GM18870 (cell line): ENCODE measurements at regions not wholly inside any gene's neighbourhood (a gene's known extent, or its start where the extent isn't known, plus 50 kb on each side); places are given as distances from the start of the nearest gene placed in this dataset.
"Not testable (repeated sequence)": the region's sequence is repeated elsewhere in the genome, so short reads cannot be mapped to it uniquely, and the experiment has no call there.

Source experiments
- ATAC-seq: cut with Tn5 transposase; IDR thresholded peaks from one replicate; pipeline ENCODE4 v1.9.1; 2021; ENCODE audit warnings: moderate library complexity; ENCODE audit not compliant: unreplicated experiment

DNA sequence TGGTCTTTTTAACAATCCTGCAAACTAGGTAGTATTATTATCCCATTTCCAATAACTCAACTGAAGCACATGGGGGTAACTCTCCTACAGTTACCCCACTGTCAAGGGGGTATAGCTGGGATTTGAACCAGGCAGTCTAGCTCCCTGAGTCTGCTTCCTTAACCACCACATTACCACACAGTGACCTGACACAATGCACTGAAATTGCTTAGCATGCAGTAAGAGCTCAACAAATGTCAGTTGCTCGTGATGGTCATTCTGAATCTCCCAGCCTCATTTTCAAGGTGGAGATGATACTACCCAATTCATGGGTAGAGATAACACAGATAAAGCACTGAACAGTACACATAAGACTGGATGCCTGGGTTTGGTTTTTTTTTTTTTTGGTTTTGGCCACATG, 193.2 kb upstream of the MYLIP start:
- no peak for ATAC-seq

DNA sequence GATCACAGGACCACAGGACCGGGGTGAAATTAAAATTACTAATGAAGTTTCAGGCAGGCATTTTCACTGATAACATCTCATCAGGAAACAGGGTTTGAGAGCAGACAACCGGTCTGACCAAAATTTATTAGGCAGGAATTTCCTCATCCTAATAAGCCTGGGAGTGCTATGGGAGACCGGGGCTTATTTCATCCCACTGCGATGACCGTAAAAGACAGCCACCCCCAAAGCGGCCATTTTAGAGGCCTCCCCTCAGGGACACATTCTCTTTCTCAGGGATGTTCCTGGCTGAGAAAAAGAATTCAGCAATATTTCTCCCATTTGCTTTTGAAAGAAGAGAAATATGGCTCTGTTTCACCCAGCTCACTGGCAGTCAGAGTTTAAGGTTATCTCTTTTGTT, 197.2 kb upstream of the MYLIP start:
- not testable (repeated sequence) for ATAC-seq

DNA sequence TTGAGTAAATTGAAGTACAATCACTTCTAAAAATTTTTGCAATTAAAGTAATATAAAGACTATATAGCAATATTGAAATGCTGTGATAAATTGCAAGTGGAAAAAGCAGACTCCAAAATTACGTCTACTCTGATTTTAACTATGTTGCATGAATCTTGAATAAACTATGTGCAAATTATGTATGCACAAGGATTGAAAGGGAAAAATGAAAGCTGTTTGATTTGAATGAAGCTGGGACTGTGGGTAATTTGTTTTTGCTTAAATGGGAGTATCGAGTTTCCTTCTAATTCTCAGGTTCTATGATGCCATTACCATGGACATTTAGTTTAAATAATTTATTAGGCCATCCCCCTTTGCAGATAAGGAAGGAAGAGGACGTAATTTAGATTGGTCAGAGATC, 198.7 kb upstream of the MYLIP start:
- no peak for ATAC-seq

DNA sequence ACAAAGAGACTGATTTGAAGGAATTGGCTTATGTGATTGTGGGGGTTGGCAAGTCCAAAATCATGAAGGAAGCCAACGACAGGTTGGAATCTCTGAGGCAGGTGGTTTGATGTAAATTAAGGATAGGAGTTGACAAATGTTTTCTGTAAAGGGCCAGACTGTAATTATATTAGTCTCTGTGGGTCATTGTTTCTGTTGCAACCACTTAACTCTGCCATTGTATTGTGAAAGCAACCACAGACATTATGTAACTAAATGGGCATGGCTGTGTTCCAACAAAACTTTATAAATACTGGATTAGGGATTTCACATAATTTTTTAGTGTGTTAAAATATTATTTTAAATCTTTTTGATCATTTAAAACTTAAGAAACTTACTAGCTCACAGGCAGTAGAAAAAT, 199.2 kb upstream of the MYLIP start:
- no peak for ATAC-seq

DNA sequence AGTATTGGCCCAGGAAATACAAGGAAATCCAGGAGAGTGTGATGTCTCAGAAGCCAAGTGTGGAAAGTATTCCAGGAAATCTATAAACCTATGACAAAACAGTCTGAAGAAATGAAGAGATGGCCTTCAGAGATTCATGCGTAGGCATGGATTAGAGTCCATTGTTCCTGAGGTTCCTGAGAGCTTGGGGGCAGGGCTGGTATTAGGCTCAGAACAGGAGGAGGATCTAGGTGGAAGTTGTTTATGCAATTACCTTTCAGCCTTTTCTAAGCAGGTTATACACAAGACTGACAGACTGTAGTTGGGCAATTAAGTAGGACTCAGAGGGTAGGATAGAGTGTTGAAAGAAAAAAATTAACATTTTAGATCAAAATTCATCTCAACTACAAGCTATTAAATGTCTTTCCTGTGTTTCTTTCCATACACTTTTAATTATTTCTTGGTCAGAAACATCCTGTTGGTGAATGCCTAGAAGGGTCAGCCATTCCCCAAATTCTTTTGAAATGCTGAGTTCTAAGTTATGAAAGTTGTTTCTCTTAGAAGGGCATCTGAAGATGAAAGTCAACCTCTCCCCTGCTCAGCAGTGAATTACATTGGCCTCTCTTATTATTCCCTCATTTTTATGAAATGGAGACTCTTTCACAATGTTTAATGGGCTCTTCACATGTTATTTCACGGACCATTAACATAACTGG, 201.2 kb upstream of the MYLIP start:
- ATAC-seq = no peak

DNA sequence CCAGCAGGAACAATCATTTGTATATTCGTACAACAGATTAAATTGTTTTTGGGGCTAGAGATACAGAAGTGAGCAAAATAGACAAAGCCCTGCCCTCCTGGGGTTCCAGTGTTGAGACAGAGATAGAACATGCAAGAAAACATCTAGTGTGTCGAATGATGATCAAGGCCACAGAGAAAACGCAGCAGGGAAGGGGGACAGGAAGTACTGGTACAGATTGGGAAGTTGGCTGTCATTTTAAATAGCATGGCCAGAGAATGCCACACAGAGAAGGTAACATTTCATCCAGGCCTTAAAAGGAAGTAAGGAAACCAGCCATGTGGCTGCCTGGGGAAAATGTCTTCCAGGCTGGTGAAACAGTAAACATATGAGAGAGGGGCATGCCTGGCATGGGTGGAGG, 202.6 kb upstream of the MYLIP start:
- ATAC-seq = no peak

DNA sequence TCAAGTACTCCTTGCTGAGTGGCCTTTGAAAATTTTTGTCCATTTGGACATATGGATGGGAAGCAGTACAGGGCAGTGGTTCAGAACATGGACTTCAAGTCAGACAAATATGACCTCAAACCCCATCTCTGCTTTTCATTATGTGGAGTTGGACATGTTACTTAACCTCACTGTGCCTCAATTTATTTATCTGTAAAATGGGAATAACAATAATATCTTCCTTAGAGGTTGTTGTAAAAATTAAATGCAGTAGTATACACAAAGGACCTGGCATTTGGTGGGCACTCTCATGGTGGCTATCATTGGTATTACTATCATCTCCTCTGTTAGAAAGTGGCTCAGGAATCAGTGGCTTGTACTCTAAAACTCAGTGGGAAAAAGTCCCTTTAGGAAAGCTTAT, 204.0 kb upstream of the MYLIP start:
- ATAC-seq = no peak

DNA sequence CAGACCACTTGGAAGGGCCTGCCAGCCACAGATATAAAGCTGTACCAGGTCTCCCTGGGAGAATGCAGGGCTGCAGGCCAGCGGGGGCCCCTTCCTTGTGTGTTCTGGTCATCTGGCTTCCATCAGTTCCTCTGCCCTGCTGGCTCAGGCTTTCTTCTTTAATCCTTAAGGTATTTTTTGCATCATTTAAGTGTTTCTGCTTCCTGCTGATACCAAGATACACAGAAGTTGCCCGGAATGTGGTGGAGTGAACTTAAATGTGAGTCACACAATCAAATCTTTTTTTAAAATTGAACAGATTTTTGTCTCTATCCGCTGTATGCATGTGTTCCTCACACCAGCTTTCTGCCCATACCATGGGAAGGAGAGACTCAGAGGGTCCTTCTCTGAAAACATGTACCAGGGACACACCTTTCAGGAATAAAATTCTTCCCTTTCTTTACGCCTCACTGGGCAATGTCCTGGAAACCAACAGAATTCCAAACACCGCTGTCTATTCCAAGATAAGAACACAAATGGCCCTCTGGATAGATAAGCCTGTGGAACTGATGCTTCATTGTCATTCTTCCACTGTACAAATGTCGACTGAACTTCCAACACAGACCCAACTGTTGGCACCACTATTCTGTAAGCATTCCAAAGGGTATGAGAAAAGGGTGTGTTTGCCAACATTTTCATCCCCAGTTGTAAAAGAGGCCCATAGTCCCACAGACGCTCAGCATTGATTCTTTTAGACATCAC, 206.2 kb upstream of the MYLIP start:
- ATAC-seq = no peak

DNA sequence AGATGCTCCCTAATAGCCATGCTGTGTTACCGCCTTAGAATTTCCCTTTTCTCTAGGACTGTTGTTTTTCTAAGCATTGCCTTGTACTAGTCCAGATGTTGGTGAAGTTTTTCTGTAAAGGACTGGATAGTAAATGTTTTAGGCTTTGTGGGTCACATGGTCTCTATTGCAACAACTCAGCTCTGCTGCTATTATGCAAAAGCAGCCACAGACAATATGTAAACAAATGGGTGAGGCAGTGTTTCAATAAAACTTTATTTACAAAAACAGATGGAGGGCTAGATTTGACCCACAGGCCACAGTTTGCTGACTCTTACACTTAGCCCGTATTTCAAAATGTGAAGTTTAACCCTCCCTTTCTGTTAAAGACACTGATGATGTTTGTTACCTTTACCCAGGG, 207.6 kb upstream of the MYLIP start:
- no peak for ATAC-seq

DNA sequence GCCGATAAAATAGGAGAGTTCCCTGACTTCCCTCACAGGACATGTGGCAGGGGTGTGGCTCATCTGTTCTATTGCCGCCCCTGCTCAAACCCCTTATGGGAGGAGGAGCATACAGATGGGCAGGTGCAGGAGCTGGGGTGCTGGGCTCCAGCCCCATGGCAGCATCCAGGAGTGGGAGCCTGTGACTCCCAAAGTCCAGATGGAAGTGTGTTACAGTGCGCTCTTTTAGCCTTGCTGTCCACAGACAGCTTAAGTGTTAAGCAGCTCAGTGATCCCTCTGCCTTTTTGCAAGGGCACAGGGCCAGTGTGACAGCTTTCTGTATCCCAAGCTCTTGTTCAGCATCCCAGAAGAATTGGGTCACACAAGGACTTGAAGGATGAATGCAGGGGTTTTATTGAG, 212.3 kb upstream of the MYLIP start:
- ATAC-seq = no peak

DNA sequence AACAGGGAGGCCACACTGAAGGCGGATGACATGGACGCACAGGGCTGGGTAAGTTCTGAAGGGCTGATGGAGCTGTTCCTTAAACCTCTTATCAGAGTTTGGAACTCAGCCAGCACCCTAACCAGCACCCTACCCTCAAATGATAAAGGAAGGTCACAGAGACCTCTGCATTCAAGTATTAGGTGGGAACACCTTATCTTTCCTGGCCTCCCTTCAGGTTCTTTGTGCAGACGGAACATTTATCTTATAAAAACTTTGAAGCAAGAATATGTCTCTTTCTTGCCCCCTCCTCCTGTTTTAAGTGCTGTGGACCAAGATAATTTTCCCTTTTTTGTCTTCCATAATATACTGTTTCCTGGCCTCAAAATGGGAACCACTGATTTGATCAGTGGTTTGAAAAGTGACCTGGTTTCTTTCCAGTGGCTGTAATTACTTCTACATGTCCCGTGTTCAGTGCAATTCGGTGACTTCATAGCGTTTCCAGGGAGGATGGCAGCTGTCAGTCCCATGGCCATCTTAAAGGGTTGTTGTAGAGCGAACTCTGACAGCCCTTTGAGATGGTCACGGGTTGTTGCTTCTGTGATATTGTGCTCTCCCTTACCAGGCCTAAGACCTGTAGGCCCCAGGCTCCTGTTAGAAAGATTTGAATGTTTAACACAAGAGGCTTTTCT, 213.2 kb upstream of the MYLIP start:
- no peak for ATAC-seq

DNA sequence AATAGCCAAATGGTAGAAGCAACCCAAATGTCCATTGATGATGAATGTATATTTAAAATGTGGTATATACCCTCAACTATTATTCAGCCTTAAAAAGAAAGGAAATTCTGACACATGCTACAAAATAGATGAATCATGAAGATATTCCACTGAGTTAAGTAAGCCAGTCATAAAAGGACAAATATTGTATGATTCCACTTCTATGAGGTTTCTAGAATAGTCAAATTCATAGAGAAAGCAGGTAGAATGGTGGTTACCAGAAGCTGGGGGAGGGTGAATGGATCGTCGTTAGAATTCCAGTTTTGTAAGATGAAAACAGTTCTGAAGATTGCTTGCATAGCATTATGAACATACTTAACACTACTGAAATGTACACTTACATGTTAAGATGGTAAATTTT, 214.3 kb upstream of the MYLIP start:
- no peak for ATAC-seq

DNA sequence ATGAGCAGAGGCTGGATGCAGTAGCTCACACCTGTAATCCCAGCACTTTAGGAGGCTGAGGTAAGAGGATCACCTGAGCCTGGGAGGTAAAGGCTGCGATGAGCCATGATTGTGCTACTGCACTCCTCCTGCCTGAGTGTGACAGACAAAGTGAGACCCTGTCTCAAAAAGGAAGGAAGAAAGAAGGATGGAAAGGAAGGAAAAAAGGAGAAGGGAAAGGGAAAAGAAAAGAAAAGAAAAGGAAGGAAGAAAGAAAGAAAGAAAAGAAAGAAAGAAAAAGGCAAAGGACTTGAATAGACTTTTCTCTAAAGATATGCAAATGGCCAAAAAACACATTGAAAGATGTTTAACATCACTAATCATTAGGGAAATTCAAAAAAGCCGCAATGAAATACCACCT, 215.3 kb upstream of the MYLIP start:
- no peak for ATAC-seq

DNA sequence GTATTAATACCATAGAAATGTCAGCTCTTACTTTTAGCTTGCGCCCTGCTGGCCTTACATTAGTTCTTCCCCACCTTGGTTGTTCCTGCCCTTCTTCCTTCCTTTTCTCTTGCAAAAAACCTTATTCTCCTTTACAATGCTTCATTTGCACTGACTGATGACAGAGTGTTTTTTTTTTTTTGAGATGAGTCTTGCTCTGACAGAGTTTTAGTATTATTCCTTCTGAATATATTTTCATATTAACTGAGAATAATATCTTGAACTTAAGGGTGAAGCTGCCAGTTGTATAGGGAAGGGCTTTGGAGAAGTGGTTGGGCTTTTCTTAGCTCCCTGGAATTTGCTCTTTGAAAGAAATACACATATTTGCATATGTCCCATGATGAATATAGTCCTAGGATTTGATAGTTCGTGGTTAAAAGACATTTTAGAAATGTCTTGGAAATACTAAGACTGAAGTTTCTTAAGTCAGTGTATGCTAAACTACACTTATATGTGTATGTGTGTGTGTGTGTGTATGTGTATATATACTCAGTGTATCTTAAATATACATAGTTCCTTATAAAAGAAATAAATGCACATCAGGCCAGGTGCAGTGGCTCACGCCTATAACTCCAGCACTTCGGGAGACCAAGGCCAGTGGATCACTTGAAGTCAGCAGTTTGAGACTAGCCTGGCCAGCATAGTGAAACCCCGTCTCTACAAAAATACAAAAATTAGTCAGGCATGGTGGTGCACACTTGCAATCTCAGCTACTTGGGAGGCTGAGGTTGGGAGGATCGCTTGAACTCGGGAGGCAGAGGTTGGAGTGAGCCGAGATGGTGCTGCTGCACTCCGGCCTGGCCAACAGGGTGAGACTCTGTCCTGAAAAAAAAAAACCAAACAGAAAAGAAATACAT, 216.1 kb upstream of the MYLIP start:
- no peak for ATAC-seq

DNA sequence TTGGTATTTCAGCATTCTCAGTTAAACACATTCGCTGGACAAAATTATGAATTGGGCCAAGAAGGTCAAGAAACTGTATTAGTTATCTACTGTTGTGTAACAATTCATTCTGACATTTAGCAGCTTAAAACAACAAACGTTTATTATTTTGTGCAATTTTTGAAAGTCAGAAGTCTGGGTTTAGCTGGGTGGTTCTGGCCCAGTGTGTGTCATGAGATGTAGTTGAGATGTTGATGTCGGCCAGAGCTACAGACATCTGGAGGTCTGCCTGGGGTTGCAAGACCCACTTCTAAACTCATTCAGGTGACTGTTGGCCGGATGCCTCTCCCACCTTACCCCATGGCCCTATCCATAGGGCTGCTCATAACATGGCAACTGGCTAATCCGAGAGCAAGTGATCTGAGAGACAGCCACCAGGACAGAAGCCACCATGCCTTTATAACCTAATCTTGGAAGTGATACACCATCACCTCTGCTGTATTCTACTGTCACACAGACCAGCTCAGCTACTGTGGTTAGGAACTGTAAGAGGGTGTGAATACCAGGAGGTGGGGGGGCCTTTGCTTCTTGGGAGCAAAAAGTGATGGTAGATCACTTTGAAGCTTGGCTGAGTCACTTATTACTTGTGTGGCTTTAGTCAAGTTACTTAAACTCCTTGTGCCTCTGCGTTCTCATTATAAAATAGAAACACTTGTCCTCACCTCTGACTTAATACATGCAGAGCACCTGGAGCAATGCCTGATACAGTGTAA, 217.0 kb upstream of the MYLIP start:
- no peak for ATAC-seq

DNA sequence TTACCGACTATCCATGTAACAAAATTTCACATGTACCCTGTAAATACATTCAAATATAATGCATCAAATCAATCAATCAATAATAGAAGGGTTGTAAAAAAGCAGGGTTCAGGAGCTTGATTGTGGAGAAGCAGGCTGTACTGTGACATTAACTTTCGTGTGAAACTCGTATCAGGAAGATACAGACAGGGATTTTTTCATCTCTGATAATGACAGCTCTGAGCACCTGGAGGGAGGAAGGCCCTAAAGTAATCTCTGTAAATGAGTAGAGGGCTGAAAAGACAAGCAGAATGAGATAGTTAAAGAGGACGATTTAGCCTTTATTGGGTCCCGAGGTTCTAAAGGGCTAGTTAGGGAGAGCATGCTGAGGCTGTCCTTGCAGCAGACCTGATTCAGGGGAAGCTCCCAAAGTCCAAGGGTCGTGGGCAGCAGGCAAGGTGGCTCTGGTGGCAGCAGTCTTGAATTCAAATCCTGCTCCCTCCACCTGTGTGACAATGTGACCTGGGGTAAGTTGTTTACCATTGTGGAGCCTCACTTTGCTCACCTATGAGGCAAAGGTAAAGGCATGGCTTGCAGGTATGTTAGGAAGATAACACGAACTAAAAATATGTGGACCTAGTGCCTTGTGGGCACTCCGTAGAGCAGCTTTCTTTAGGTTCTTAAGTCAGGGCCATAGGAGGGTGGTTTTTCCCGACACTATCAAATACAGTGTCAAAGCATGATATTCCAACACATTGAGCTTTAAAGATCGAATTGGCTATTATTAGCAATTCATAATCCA, 219.4 kb upstream of the MYLIP start:
- no peak for ATAC-seq

DNA sequence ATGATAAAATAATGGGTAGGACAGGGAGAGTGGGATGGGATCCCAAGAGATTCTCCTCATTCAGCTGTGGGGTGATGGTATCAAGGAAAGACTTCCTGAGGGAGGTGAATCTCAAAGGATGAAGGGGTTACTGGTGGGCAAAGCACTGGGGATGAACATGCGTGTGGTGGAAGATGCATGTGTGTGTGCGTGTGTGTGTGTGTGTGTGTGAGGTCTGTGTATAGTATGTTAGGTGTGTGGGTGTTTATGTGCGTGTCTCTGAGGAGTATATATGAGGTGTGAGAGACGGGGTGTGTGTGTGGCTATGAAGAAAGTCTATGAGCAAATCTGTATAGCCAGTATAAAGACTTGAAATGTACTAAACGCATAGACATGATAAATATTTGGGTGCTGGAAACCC, 220.0 kb upstream of the MYLIP start:
- no peak for ATAC-seq

DNA sequence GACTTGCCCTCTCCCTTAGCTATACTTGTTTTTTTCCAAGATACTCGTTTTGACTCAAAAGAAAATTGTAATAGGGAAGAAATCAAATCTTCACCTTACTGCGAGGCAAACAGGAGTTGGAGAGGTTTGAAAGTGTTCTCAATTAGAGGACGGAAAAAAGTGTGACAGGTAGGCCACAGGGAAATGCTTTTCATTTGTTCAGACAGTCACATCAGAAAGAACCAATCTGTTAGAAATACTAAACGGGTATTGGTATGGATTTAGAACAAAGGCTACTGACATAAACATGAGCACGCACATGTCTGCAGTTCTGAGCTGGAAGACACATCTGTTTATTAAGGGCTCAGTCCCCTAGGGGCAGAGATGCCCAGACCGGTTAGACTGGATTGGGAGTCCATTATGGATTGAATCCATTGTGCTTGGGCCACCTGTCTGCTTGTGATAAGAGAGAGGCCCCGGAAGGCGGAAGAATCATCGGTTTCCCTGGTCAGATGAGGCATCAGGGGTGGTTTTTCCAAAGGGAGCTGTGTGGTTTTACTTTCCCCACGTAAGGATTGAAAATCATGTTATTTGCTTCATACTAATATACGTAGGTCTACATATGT, 220.9 kb upstream of the MYLIP start:
- no peak for ATAC-seq

DNA sequence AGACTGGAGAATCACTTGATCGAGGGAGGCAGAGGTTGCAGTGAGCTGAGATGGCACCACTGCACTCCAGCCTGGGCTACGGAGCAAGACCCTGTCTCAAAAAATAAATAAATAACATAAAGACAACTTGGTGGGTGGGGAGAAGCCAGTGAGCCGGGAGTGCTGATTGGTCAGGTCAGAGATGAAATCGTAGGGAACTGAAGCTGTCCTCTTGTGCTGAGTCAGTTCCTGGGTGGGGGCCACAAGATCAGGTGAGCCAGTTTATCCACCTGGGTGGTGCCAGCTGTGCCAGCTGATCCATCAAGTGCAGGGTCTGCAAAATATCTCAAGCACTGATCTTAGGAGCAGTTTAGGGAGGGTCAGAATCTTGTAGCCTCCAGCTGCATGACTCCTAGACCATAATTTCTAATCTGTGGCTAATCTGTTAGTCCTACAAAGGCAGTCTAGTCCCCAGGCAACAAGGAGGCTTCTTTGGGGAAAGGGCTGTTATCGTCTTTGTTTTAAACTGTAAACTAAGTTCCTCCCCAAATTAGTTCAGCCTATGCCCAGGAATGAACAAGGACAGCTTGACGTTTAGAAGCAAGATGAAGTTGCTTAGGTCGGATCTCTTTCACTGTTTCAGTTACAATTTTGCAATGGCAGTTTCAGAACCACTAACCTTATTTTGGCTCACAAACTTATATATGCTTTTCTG, 221.5 kb upstream of the MYLIP start:
- not testable (repeated sequence) for ATAC-seq
